ENCODE measurements at regions not wholly inside any gene's neighbourhood (a gene's known extent, or its start where the extent isn't known, plus 50 kb on each side); places are given as distances from the start of the nearest gene placed in this dataset.

DNA sequence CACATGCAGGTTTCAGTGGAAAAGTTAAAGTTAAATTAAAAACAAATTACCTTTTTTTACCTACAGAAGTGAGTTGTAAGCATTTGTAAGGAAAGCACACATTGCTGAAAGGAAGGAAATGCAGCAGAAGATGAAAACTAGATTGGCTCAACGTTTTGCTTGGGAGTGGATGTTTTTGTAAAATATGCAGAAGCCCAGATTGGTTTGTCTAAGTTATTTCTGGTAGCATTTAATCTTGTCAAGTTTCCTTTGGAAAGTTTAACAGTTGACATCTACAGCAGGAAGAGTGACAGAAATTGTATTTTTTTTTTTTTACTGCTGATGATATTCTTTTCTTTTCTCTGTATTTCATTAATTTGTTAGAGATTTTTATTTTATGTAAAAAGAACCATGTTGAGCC lies 315.1 kb upstream of the MON1B start:
- TF ChIP-seq, protein P1, sequence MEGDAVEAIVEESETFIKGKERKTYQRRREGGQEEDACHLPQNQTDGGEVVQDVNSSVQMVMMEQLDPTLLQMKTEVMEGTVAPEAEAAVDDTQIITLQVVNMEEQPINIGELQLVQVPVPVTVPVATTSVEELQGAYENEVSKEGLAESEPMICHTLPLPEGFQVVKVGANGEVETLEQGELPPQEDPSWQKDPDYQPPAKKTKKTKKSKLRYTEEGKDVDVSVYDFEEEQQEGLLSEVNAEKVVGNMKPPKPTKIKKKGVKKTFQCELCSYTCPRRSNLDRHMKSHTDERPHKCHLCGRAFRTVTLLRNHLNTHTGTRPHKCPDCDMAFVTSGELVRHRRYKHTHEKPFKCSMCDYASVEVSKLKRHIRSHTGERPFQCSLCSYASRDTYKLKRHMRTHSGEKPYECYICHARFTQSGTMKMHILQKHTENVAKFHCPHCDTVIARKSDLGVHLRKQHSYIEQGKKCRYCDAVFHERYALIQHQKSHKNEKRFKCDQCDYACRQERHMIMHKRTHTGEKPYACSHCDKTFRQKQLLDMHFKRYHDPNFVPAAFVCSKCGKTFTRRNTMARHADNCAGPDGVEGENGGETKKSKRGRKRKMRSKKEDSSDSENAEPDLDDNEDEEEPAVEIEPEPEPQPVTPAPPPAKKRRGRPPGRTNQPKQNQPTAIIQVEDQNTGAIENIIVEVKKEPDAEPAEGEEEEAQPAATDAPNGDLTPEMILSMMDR (IDR thresholded peaks at IDR 0.05; ENCODE audit: insufficient read depth, low read length, poor library complexity, severe bottlenecking) = no peak
- TF ChIP-seq EZH2phosphoT487 (conservative IDR thresholded peaks at IDR 0.05; ENCODE audit: low read length) = no peak

All from SU-DHL-6 (cell line).